Hematopoietic multipotent progenitor cell treated with erythropoietin and hydrocortisone succinate and interleukin-3 and kit ligand, for 17 days (in vitro differentiated cells): ENCODE measurements at regions not wholly inside any gene's neighbourhood (a gene's known extent, or its start where the extent isn't known, plus 50 kb on each side); places are given as distances from the start of the nearest gene placed in this dataset.

Experiments used
- DNase-seq: peaks from one replicate; pipeline ENCODE4 v3.0.0-alpha.2; 2015; ENCODE audit warnings: low spot score

- no peak for DNase-seq
Measured at GRCh38 chr15:94008104-94009074, 223.0 kb upstream of the MCTP2 start.

- DNase-seq: no peak
Measured at GRCh38 chr15:94004697-94005096, 226.7 kb upstream of the MCTP2 start.

DNA sequence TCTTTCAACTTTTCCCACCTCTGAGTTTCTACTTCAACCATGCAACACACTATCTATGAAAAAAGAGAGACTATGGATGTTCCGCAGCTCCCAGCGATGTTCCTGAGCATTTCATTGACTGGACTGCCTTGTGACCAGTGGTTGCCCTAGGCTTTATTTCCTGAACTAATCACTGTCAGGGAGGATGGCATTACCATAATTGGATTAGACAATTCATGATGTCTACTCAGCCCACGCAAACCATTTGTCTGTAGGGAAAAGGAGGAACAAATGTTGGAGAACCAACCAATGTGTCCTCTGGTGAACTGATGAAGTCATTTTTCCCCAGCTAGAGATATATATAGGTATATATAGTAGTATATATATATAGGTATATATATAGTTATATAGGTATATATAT lies 229.3 kb upstream of the MCTP2 start:
- no peak for DNase-seq

- no peak for DNase-seq
Measured at GRCh38 chr15:94001255-94001801, 230.0 kb upstream of the MCTP2 start.

- DNase-seq: no peak
Measured at GRCh38 chr15:94000606-94001005, 230.8 kb upstream of the MCTP2 start.

DNA sequence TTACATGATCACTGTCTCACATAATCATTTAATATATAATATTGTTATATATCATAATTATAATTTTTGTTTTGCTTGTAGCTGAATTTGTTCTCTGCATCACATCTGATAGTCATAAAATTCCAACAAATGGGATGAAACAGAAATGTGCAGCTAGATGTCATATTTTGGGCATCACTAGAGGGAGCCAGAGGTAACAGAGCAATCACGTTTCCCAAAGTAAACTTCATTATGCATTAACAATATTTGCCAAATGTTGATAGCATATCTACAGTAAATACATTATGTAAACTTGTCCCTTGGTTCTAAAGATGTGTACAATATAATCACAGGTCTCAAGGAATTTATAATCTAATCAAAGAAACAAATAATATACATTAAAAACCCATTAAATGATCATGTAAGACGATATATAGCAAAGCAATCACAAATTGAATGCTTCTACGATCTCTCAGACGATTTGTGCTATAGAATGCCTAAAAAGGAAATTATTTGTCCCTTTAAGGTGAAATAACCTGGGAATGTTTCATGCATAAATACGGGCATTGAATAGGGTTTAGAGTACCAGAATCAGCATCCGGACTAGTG lies 234.2 kb upstream of the MCTP2 start:
- no peak for DNase-seq

- DNase-seq: no peak
Measured at GRCh38 chr15:93989440-93989998, 241.8 kb upstream of the MCTP2 start.

DNA sequence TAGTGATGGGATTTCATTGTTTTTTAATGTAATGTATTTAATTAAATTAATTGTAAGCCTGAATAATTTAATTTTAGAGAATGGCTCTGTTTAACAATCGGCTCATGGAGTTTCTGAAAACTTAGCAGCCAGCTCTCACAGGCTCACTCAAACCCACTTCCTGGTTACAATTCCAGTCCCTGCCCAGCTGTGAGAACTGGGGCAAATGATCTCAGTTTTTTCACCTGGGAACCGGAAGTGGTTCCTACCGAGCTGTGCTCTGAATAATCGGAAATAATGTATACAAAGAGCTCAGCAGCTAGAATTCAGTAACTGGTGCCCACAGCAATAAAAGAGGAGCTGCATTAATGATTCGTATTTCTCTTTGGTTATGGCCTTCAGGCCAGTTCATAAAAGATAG lies 244.3 kb upstream of the MCTP2 start:
- no peak for DNase-seq

DNA sequence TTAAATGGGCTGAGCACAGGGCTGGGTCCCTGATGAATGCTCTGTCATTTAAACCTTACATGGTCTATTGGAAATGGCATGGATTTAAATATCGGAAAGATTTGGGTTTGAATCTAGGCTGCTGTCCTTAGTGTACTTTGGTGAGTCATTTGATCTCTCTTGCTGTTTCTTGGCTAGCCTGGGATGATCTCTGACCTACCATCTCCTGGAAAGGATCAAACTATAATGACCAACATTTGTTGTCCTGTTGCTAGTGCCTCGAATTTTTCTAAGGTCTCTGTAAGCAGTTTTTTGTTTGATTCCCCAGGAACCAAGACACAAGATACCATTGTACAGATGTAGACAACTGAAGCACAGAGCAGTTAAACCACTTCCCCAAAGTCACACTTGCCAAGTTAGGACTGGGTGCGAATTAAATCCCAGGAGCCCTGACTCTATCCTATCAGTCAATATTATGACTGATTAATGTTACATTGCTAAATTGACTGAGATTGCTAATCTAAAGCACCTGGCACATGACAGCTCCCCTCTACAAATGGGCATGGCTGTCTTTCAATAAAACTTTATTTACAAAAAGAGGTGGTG lies 244.9 kb upstream of the MCTP2 start:
- DNase-seq: no peak

GRCh38 chr15:93985925-93986324 lies 245.4 kb upstream of the MCTP2 start:
- DNase-seq: no peak

GRCh38 chr15:93985176-93985575 lies 246.2 kb upstream of the MCTP2 start:
- no peak for DNase-seq

DNA sequence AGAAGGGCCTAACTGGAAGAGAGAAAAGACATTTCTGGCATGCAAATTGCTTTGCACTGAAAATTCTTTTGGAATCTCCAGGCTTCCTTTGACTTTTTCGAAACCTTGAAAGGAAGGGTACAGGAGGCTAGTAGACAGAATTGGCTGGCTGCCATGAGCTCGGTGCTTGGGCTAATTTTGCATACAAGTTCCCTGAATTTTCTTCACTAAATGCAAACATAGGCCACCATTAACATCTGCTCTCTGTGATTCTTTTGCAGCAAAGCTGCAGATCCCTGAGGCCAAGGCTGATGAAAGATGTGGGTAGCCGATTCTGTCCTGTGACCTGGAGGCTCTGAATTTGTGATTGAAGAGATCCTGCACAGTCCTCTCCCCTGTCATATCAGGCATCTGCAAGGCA lies 247.8 kb upstream of the MCTP2 start:
- DNase-seq: no peak

- no peak for DNase-seq
Measured at GRCh38 chr15:93982226-93982727, 249.1 kb upstream of the MCTP2 start.

DNA sequence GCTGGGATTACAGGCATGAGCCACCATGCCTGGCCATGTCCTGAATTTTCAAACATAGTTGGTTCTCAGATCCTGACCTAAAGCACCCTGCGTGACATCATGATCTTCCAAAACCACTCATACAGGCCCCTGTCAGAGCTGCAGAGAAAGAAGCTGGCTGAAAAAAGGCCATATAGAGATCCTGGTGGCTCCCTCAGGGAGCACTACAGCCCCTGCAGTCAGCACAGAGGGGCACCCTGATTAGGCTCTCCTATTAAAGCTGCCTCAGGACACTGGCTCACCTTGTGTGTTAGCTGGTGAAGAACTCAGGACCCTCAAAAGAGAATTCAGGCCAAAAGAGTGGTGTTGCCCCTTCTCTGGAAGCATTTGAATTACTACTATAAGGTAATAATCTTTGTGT lies 249.7 kb upstream of the MCTP2 start:
- DNase-seq: no peak

GRCh38 chr15:93980261-93980911 lies 251.0 kb upstream of the MCTP2 start:
- no peak for DNase-seq

- peak; percentile 11 for DNase-seq
Measured at GRCh38 chr15:93974804-93975481, 256.4 kb upstream of the MCTP2 start.

DNA sequence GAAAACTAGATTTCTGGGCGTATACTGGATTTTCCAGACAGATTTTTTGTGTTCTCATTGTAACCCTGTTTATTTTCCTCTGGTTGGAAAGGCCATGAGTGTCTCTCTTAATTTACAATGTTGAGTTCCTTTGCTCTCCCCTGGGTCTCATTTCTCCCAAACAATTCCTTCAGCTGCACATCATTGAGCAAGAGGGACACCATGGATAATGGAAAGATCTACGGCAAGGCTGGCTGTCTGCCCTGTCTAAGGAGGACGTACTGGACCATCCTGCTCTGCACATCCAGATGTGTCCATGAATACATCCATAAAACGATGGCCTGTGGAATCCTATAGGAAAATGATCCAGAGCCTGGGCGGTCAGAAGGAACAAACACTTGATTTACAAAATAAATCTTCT lies 258.1 kb upstream of the MCTP2 start:
- no peak for DNase-seq

GRCh38 chr15:93968773-93969172 lies 262.6 kb upstream of the MCTP2 start:
- DNase-seq: no peak

DNA sequence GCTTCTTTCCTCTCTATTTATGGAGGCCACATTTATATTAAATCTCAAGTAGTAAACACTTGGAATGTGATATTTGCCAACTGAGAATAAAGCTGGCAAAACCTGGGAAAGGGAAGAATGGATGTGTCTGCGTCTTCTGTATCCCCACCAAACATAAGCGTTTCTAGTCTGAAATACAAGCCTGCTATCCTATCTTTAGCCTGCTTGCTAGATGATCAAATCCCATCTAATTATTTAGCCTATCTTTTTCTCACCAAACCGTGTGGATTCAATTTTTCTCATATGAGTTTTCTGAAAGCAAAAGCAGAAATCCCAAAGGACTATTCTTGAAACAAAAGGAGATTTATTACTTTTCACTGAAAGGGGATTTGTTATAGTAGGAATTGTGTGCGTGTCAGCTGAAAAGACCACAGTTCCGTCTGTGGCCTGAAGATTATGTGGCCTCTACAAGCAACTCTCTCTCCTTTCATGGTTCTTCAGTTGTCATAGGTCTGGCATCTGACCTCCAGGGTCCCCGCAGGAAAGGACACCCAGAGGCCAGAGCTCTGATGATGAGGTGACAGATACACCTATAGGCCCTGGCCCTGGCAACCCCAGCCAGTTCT lies 266.0 kb upstream of the MCTP2 start:
- DNase-seq: no peak

DNA sequence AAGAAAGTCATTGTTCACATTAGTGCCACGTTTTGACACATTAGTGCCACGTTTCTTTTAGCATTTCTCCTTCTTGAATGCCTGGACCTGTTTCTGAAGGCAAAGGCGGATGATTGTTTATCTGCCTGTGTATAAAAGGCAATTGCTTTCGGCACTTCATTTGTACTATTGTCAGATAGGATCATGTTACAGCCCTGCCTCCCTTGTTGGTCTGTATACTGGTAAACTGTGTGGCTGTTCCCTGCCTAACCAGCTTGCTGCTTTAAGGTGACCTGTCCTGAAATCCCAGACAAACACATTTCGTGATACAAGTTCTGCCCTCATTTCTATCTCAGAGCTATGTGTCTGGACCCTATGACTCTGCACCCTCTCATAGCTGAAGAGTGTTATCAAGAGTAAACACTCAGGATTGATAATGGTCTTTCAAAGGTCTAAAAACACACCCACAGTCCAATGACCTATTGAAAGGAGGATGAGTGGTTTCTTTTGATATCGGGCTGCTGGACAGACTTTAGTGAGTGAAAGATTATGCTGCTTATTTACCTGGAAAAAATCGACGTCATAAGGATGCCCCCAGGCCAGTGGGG lies 276.3 kb upstream of the MCTP2 start:
- DNase-seq: peak; percentile 50
